ENCODE measurements at regions not wholly inside any gene's neighbourhood (a gene's known extent, or its start where the extent isn't known, plus 50 kb on each side); places are given as distances from the start of the nearest gene placed in this dataset.

- TF ChIP-seq EZH2 (IDR thresholded peaks at IDR 0.05) (no peak), CTCF (IDR thresholded peaks at IDR 0.05 in 2 of 3, conservative IDR thresholded peaks at IDR 0.05 in 1 of 3; ENCODE audit: borderline replicate concordance in 1 of 3, insufficient read depth in 1 of 3, low read depth in 2 of 3, low read length in 2 of 3) (no peak), POLR2A (IDR thresholded peaks at IDR 0.05; ENCODE audit: borderline replicate concordance, extremely low read depth, insufficient read depth, insufficient read length) (no peak), FOSL1 (IDR thresholded peaks at IDR 0.05; ENCODE audit: low read depth) (no peak)
Measured at GRCh38 chr9:103913899-103914298, 180.2 kb upstream of the SMC2 start.
